Progenitor cell of endocrine pancreas (in vitro differentiated cells): ENCODE measurements at regions not wholly inside any gene's neighbourhood (a gene's known extent, or its start where the extent isn't known, plus 50 kb on each side); places are given as distances from the start of the nearest gene placed in this dataset.

ENCODE experiments used
- DNase-seq: peaks from one replicate; pipeline ENCODE4 v3.0.0; 2021; ENCODE audit warnings: low spot score; ENCODE audit not compliant: unreplicated experiment
- H3K27ac Mint-ChIP-seq: 2 replicates; pipeline ENCODE4 v1.8.0; 2021; ENCODE audit warnings: mild to moderate bottlenecking, moderate library complexity, mixed read lengths
- H3K27me3 Mint-ChIP-seq: 2 replicates; pipeline ENCODE4 v1.8.0; 2021; ENCODE audit warnings: mixed read lengths
- H3K36me3 Mint-ChIP-seq: 2 replicates; pipeline ENCODE4 v1.8.0; 2022; ENCODE audit warnings: mixed read lengths; ENCODE audit not compliant: insufficient read depth
- H3K4me1 Mint-ChIP-seq: 2 replicates; pipeline ENCODE4 v1.8.0; 2021; ENCODE audit warnings: low read depth, mixed read lengths
- H3K4me3 Mint-ChIP-seq: 2 replicates; pipeline ENCODE4 v1.8.0; 2021; ENCODE audit warnings: low read depth, mild to moderate bottlenecking, moderate library complexity, mixed read lengths
- H3K9me3 Mint-ChIP-seq: 2 replicates; pipeline ENCODE4 v1.8.0; 2021; ENCODE audit warnings: low read depth, mixed read lengths
- TF ChIP-seq, protein P1 (sequence below): fragments of 200-600 bp; sonication (generic); IDR thresholded peaks from one replicate; pipeline ENCODE4 v1.5.0; 2021; ENCODE audit warnings: antibody characterized with exemption, mild to moderate bottlenecking; ENCODE audit not compliant: unreplicated experiment

DNA sequence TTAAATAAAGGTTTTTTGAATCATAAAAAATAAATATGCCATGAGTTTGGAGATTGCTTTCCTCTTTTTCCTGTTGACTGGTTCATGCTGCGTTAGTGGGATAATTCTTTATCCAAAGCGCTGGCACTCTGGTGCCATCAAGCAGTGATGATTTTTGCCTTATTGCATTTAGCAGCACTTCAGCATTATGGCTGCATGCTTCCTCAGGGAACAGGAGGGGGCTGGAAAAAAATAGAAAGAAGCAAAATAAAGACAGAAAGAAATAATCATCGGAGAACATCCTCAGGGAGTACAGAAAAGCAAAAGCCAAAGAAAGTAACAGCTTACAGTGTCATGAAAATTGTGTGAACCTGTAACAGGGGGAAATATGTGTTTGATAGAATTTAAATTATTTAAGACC is 1408.2 kb upstream of the PIK3C3 start:
- no peak overlapping the region for H3K27ac Mint-ChIP-seq
- DNase-seq: no peak
- no peak overlapping the region for H3K4me3 Mint-ChIP-seq
- H3K36me3 Mint-ChIP-seq: no peaks in the 10 kb centered on the region
- TF ChIP-seq, protein P1, sequence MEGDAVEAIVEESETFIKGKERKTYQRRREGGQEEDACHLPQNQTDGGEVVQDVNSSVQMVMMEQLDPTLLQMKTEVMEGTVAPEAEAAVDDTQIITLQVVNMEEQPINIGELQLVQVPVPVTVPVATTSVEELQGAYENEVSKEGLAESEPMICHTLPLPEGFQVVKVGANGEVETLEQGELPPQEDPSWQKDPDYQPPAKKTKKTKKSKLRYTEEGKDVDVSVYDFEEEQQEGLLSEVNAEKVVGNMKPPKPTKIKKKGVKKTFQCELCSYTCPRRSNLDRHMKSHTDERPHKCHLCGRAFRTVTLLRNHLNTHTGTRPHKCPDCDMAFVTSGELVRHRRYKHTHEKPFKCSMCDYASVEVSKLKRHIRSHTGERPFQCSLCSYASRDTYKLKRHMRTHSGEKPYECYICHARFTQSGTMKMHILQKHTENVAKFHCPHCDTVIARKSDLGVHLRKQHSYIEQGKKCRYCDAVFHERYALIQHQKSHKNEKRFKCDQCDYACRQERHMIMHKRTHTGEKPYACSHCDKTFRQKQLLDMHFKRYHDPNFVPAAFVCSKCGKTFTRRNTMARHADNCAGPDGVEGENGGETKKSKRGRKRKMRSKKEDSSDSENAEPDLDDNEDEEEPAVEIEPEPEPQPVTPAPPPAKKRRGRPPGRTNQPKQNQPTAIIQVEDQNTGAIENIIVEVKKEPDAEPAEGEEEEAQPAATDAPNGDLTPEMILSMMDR: no peak
- no peaks in the 10 kb centered on the region for H3K27me3 Mint-ChIP-seq
- H3K4me1 Mint-ChIP-seq: no peaks in the 10 kb centered on the region
- no peaks in the 10 kb centered on the region for H3K9me3 Mint-ChIP-seq

DNA sequence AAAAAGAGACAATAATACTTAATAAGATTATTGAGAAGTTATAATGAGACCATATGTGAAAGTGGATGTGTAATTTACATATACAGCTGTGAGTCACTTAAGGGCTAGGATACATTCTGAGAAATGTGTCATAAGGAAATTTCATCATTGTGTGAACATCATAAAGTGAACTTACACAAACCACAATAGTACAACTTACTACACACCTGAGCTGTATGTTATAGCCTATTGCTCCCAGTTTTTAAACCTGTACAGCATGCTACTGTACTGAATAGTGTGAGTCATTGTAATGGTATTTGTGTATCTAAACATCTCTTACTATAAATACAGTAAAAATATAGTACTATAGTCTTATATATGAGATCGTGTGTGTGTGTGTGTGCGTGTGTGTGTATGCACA is 1420.3 kb upstream of the PIK3C3 start:
- H3K9me3 Mint-ChIP-seq: no peaks in the 10 kb centered on the region
- TF ChIP-seq, protein P1: no peak
- H3K4me1 Mint-ChIP-seq: no peaks in the 10 kb centered on the region
- no peak overlapping the region for H3K4me3 Mint-ChIP-seq
- H3K27me3 Mint-ChIP-seq: no peaks in the 10 kb centered on the region
- DNase-seq: no peak
- H3K36me3 Mint-ChIP-seq: no peaks in the 10 kb centered on the region
- H3K27ac Mint-ChIP-seq: no peak overlapping the region

DNA sequence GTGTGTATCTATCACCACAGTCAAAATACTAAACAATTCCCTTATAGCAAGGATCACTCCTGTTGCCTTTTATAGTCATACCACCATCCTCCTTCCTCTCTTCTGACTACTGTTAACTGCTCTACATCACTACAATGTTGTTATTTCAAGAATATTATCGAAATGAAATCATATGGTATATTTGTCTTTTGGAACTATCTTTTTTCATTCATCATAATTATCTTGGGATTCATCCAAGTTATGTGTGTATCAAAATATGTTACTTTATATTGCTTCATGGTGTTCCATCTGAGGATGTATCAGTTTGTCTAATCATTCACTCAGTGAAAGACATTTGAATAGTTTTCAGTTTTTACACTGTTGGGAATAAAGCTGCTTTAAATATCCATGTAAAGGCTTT is 1423.0 kb upstream of the PIK3C3 start:
- no peak overlapping the region for H3K4me3 Mint-ChIP-seq
- DNase-seq: no peak
- no peak overlapping the region for H3K27ac Mint-ChIP-seq
- H3K4me1 Mint-ChIP-seq: no peaks in the 10 kb centered on the region
- no peaks in the 10 kb centered on the region for H3K9me3 Mint-ChIP-seq
- TF ChIP-seq, protein P1: no peak
- H3K27me3 Mint-ChIP-seq: no peaks in the 10 kb centered on the region
- no peaks in the 10 kb centered on the region for H3K36me3 Mint-ChIP-seq

DNA sequence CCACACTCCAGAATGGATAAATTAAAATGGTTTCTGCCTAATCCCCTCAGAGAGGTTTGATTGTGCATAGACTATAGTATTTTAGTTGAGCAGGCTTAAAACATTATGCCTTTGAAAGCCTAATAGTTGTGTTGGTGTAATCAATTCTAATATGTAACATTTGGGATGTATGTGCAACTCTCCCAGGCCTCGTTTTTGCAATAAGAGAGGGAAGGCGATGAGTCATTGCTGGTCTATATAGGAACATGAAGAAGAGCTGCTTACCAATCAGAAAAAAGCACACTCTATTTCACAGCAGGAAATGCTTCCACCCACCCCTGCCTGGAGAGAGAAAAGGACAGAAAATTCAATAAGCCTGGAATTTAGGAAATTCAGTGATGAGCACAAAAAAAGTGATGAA is 1424.0 kb upstream of the PIK3C3 start:
- no peak for DNase-seq
- TF ChIP-seq, protein P1: no peak
- Mint-ChIP-seq H3K9me3 (no peaks in the 10 kb centered on the region), H3K4me3 (no peak overlapping the region), H3K27ac (no peak overlapping the region), H3K27me3 (no peaks in the 10 kb centered on the region), H3K4me1 (no peaks in the 10 kb centered on the region), H3K36me3 (no peaks in the 10 kb centered on the region)

DNA sequence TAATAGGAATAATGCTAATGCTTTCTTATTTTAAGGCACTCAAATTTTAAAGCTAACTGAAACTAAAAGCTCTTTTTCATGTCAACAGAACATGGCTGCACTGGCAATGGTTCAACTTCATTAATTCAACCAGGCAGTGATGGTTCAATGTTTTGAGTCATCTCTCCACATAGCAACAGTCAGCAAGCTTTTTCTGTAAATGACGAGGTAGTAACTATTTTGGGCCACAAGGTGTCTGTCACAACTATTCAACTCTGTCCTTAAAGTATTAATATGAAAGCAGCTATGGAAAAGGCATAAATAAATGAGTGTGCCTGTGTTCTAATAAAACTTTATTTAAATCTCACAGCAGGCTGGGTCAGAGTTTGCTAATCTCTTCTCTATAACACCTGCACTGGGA is 1425.6 kb upstream of the PIK3C3 start:
- Mint-ChIP-seq H3K36me3 (no peaks in the 10 kb centered on the region), H3K4me3 (no peak overlapping the region), H3K9me3 (no peaks in the 10 kb centered on the region), H3K27ac (no peak overlapping the region), H3K27me3 (no peaks in the 10 kb centered on the region), H3K4me1 (no peaks in the 10 kb centered on the region)
- no peak for DNase-seq
- TF ChIP-seq, protein P1: peak; percentile 21
